HL-60 (cell line): ENCODE measurements at regions not wholly inside any gene's neighbourhood (a gene's known extent, or its start where the extent isn't known, plus 50 kb on each side); places are given as distances from the start of the nearest gene placed in this dataset.

Experiments used
- CTCF ChIP-seq: IDR thresholded peaks from one replicate; pipeline ENCODE4 v1.5.1; 2011; ENCODE audit warnings: low read length, control low read depth, inconsistent platforms; ENCODE audit not compliant: insufficient read depth
- GABPA ChIP-seq: IDR thresholded peaks from 2 replicates; pipeline ENCODE4 v1.6.1; 2012; ENCODE audit warnings: low read depth
- POLR2AphosphoS5 ChIP-seq: IDR thresholded peaks from 2 replicates; pipeline ENCODE4 v1.6.1; 2012; ENCODE audit warnings: low read depth
- REST ChIP-seq: IDR thresholded peaks from 2 replicates; pipeline ENCODE4 v1.6.1; 2012; ENCODE audit warnings: low read depth; ENCODE audit not compliant: insufficient replicate concordance
- SPI1 ChIP-seq: IDR thresholded peaks from 2 replicates; pipeline ENCODE4 v1.6.1; 2012; ENCODE audit warnings: low read depth, mild to moderate bottlenecking, borderline replicate concordance

DNA sequence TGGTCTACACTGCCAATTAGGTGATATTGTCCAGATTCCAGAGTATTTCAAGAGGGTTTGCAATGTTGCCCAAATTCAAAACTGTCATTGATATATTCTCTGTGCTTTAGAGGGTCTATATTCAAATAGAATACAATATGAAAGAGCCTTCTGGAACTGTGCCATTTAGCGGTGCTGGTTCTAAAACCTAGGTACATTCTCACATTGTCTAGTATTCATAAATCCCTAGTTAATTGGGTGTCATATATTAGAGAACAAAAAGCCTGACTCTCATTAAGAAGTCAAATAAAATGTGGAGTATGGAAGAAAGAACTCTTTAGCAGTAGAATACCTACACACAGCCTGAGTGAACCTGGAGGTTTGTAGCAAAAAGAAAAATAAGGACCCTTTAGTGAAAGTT lies 447.9 kb downstream of the CNTN6 start:
- TF ChIP-seq CTCF (no peak), REST (no peak), POLR2AphosphoS5 (no peak), SPI1 (no peak), GABPA (no peak)
